ENCODE measurements at regions not wholly inside any gene's neighbourhood (a gene's known extent, or its start where the extent isn't known, plus 50 kb on each side); places are given as distances from the start of the nearest gene placed in this dataset.

GRCh38 chr12:89833337-89834252 lies 125.0 kb upstream of the ATP2B1 start:
- DNase-seq (ENCODE audit: extremely low read depth, low read depth), result peak; percentile 12
- H3K4me3 ChIP-seq (replicated peaks; ENCODE audit: low read depth, low read length), result no peak overlapping the region
- TF ChIP-seq CTCF (IDR thresholded peaks at IDR 0.05; ENCODE audit: low read depth, low read length, missing control alignments), result no peak

- no peak for DNase-seq (ENCODE audit: extremely low read depth, low read depth)
- no peak for TF ChIP-seq CTCF (IDR thresholded peaks at IDR 0.05; ENCODE audit: low read depth, low read length, missing control alignments)
Measured at GRCh38 chr12:89832336-89832735, 123.7 kb upstream of the ATP2B1 start.

GRCh38 chr12:89831310-89832095 lies 122.9 kb upstream of the ATP2B1 start:
- DNase-seq (ENCODE audit: extremely low read depth, low read depth), result no peak
- H3K4me3 ChIP-seq (replicated peaks; ENCODE audit: low read depth, low read length), result no peak overlapping the region
- TF ChIP-seq CTCF (IDR thresholded peaks at IDR 0.05; ENCODE audit: low read depth, low read length, missing control alignments), result no peak

More at GRCh38 chr12:89832336-89832735, 123.7 kb upstream of the ATP2B1 start:
- H3K4me3 ChIP-seq (replicated peaks; ENCODE audit: low read depth, low read length), result no peak overlapping the region

GRCh38 chr12:89829434-89829975 lies 120.9 kb upstream of the ATP2B1 start:
- H3K4me3 ChIP-seq (replicated peaks; ENCODE audit: low read depth, low read length), result no peak overlapping the region
- DNase-seq (ENCODE audit: extremely low read depth, low read depth), result no peak
- TF ChIP-seq CTCF (IDR thresholded peaks at IDR 0.05; ENCODE audit: low read depth, low read length, missing control alignments), result no peak

- DNase-seq (ENCODE audit: extremely low read depth, low read depth), result no peak
- H3K4me3 ChIP-seq (replicated peaks; ENCODE audit: low read depth, low read length), result no peak overlapping the region
- TF ChIP-seq CTCF (IDR thresholded peaks at IDR 0.05; ENCODE audit: low read depth, low read length, missing control alignments), result no peak
Measured at GRCh38 chr12:89828575-89828974, 119.9 kb upstream of the ATP2B1 start.

- no peak overlapping the region for H3K4me3 ChIP-seq (replicated peaks; ENCODE audit: low read depth, low read length)
- TF ChIP-seq CTCF (IDR thresholded peaks at IDR 0.05; ENCODE audit: low read depth, low read length, missing control alignments), result no peak
- no peak for DNase-seq (ENCODE audit: extremely low read depth, low read depth)
Measured at GRCh38 chr12:89827592-89827991, 119.0 kb upstream of the ATP2B1 start.
